HCT116 (cell line): ENCODE measurements at regions not wholly inside any gene's neighbourhood (a gene's known extent, or its start where the extent isn't known, plus 50 kb on each side); places are given as distances from the start of the nearest gene placed in this dataset.

Source experiments
- ATAC-seq: fragments of 200-7000 bp; cut with Tn5 transposase; 2 replicates; pipeline ENCODE4 v1.9.1; 2020; ENCODE audit warnings: mild to moderate bottlenecking, moderate library complexity
- BruUV-seq: library from RNA; stranded (reverse); fragments of 400-500 nt; replicated peaks from 2 replicates; lab custom pipeline; 2021; lab: Mats Ljungman, UMichigan
- CTCF ChIA-PET: fragments of 300-600 bp; sonication (Branson Sonifier 250); formaldehyde crosslinking; loops from one replicate; lab custom pipeline; 2021; ENCODE audit warnings: antibody characterized with exemption; lab: Charles Lee
- POLR2A ChIA-PET: fragments of 300-600, 350-600 bp; sonication (Branson Sonifier 250); formaldehyde crosslinking; loops from one replicate; lab custom pipeline; 2021; ENCODE audit warnings: antibody characterized with exemption; lab: Charles Lee
- RAD21 ChIA-PET, 2 experiments: fragments of 300-600 bp; sonication (Branson Sonifier 250); formaldehyde crosslinking; loops; one replicate each; lab custom pipeline; 2023; ENCODE audit warnings: low total read pairs in 2 of 2; ENCODE audit not compliant: uncharacterized antibody in 2 of 2, unreplicated experiment in 2 of 2, low non-redundant PET in 1 of 2; lab: Charles Lee
- DNase-seq: peaks from one replicate; pipeline ENCODE4 v3.0.0-alpha.2; 2010; ENCODE audit warnings: low read depth, low spot score
- H2AFZ ChIP-seq: fragments of 200-600 bp; shearing (Covaris generic), sonication (generic); 2 replicates; pipeline ENCODE4 v1.6.1; 2017; ENCODE audit warnings: low read depth, mixed run types, mixed read lengths, antibody characterized with exemption, low read length; ENCODE audit not compliant: poor library complexity, severe bottlenecking
- H3K27ac ChIP-seq: 2 replicates; pipeline ENCODE4 v1.5.1; 2012; ENCODE audit warnings: low read depth, low read length
- H3K27me3 ChIP-seq: fragments of 200-600 bp; sonication (generic); 2 replicates; pipeline ENCODE4 v1.6.1; 2016; ENCODE audit warnings: mixed run types, low read length, mixed read lengths; ENCODE audit not compliant: insufficient read depth
- H3K36me3 ChIP-seq, 2 experiments: fragments of 200-500 bp in 1 of 2; fragments of 200-600 bp in 1 of 2; sonication (Bioruptor generic) in 1 of 2; sonication (generic) in 1 of 2; 2 replicates each; pipeline versions ENCODE4 v1.5.1 to v1.6.1; 2014 to 2016; ENCODE audit warnings: low read length in 2 of 2, inconsistent platforms in 1 of 2, mixed read lengths in 1 of 2, mixed run types in 1 of 2; ENCODE audit not compliant: insufficient read depth in 2 of 2, control insufficient read depth in 1 of 2
- H3K4me1 ChIP-seq, 2 experiments: fragments of 200-600 bp in 1 of 2; sonication (generic) in 1 of 2; 2 replicates each; pipeline versions ENCODE4 v1.5.1 to v1.6.1; 2012 to 2017; ENCODE audit warnings: low read length in 2 of 2, inconsistent platforms in 1 of 2, mild to moderate bottlenecking in 1 of 2, mixed read lengths in 1 of 2, mixed run types in 1 of 2, moderate library complexity in 1 of 2; ENCODE audit not compliant: insufficient read depth in 2 of 2, control insufficient read depth in 1 of 2
- H3K4me2 ChIP-seq: fragments of 200-600 bp; sonication (generic); 2 replicates; pipeline ENCODE4 v1.6.1; 2017; ENCODE audit warnings: mixed run types, low read length, mixed read lengths
- H3K4me3 ChIP-seq, 2 experiments: fragments of 200-600 bp in 1 of 2; sonication (generic) in 1 of 2; replicated peaks in 1 of 2; 2 replicates each; pipeline ENCODE4 v1.5.1; 2011 to 2016; ENCODE audit warnings: low read length in 2 of 2, control low read depth in 1 of 2, low read depth in 1 of 2, mild to moderate bottlenecking in 1 of 2, mixed read lengths in 1 of 2, mixed run types in 1 of 2
- H3K79me2 ChIP-seq: fragments of 200-600 bp; sonication (generic); 2 replicates; pipeline ENCODE4 v1.6.1; 2017; ENCODE audit warnings: mild to moderate bottlenecking, mixed run types, low read length, moderate library complexity, mixed read lengths; ENCODE audit not compliant: insufficient read depth
- H3K9ac ChIP-seq: fragments of 200-600 bp; sonication (generic); 2 replicates; pipeline ENCODE4 v1.6.1; 2016; ENCODE audit warnings: low read length, mixed read lengths
- H3K9me2 ChIP-seq: fragments of 200-600 bp; sonication (generic), shearing (Covaris generic); 2 replicates; pipeline ENCODE4 v1.6.1; 2017; ENCODE audit warnings: mixed run types, mild to moderate bottlenecking, moderate library complexity; ENCODE audit not compliant: insufficient read depth
- H3K9me3 ChIP-seq, 2 experiments: fragments of 200-500 bp in 1 of 2; fragments of 200-600 bp in 1 of 2; sonication (Bioruptor generic) in 1 of 2; sonication (generic) in 1 of 2; 2 replicates each; pipeline ENCODE4 v1.6.1; 2014 to 2017; ENCODE audit warnings: low read length in 2 of 2, mixed read lengths in 2 of 2, inconsistent platforms in 1 of 2, low read depth in 1 of 2, mild to moderate bottlenecking in 1 of 2, mixed run types in 1 of 2, moderate library complexity in 1 of 2; ENCODE audit not compliant: control insufficient read depth in 1 of 2, insufficient read depth in 1 of 2
- H4K20me1 ChIP-seq: fragments of 200-600 bp; sonication (generic), shearing (Covaris generic); 2 replicates; pipeline ENCODE4 v1.6.1; 2017; ENCODE audit warnings: mixed run types, mild to moderate bottlenecking, moderate library complexity; ENCODE audit not compliant: insufficient read depth
- CBX3 ChIP-seq: IDR thresholded peaks from 2 replicates; pipeline ENCODE4 v1.6.1; 2012; ENCODE audit warnings: low read depth
- CEBPB ChIP-seq: IDR thresholded peaks from 2 replicates; pipeline ENCODE4 v1.6.1; 2012; ENCODE audit warnings: low read depth
- EGR1 ChIP-seq: IDR thresholded peaks from 2 replicates; pipeline ENCODE4 v1.6.1; 2012; ENCODE audit warnings: low read depth
- ELF1 ChIP-seq: IDR thresholded peaks from 2 replicates; pipeline ENCODE4 v1.6.1; 2012; ENCODE audit warnings: low read depth, borderline replicate concordance
- FOSL1 ChIP-seq: IDR thresholded peaks from 2 replicates; pipeline ENCODE4 v1.6.1; 2012; ENCODE audit warnings: low read depth
- JUND ChIP-seq: IDR thresholded peaks from 2 replicates; pipeline ENCODE4 v1.6.1; 2012
- MAX ChIP-seq: IDR thresholded peaks from 2 replicates; pipeline ENCODE4 v1.6.1; 2012
- POLR2AphosphoS5 ChIP-seq: IDR thresholded peaks from 2 replicates; pipeline ENCODE4 v1.6.1; 2011; ENCODE audit warnings: mild to moderate bottlenecking, low read depth, low read length, moderate library complexity
- SP1 ChIP-seq: IDR thresholded peaks from 2 replicates; pipeline ENCODE4 v1.6.1; 2012; ENCODE audit warnings: low read depth
- SRF ChIP-seq: IDR thresholded peaks from 2 replicates; pipeline ENCODE4 v1.6.1; 2012; ENCODE audit warnings: low read depth
- YY1 ChIP-seq: IDR thresholded peaks from 2 replicates; pipeline ENCODE4 v1.6.1; 2011; ENCODE audit warnings: low read length, low read depth, moderate library complexity, mild to moderate bottlenecking; ENCODE audit not compliant: insufficient replicate concordance; ENCODE audit errors: extremely low read depth
- ZFX ChIP-seq: fragments of 450-650 bp; IDR thresholded peaks from 2 replicates; pipeline ENCODE4 v1.6.1; 2017
- intact Hi-C: fragments of 100-400 bp; cut with micrococcal nuclease; formaldehyde crosslinking; loops from 2 replicates; pipeline ENCODE4 v1.10.0; 2022
- TF ChIP-seq, protein P1 (sequence below): IDR thresholded peaks from 2 replicates; pipeline ENCODE4 v1.6.1; 2011; ENCODE audit warnings: mild to moderate bottlenecking, low read length, moderate library complexity; ENCODE audit not compliant: insufficient replicate concordance; ENCODE audit errors: extremely low read depth
- TF ChIP-seq, protein P2 (sequence below): IDR thresholded peaks from 2 replicates; pipeline ENCODE4 v1.6.1; 2012; ENCODE audit warnings: low read depth

DNA sequence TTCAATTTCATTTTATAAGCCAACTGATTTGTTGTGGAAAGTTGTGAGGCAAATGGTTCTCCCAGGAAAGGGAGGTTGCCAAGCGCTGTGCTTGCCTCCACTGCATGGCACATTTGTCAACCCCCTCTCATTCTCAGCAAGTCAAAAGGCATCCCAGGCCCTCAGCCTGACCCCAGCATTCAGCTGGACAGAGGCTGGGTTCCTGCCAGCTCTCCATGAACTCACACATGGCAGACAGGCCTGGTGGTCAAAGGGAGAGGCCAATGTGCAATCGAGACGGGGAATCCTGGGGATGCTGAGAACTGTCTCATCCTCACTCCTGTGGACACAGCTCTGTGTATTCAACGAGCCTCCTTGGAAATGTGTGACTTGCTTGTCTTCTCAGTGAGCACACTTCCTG, 106.0 kb upstream of the CDH4 start:
- intact Hi-C loops = no loop called here
- no TSS peak for BruUV-seq
- DNase-seq = no peak
- Histone ChIP-seq H3K79me2 (no peaks in the 10 kb centered on the region), H4K20me1 (no peaks in the 10 kb centered on the region), H3K27me3 (no peaks in the 10 kb centered on the region), H3K4me2 (no peak overlapping the region), H3K9me2 (no peaks in the 10 kb centered on the region), H3K4me3 (no peak overlapping the region), H3K9ac (no peak overlapping the region), H3K27ac (no peak overlapping the region), H2AFZ (no peak overlapping the region), H3K36me3 (no peaks in the 10 kb centered on the region), H3K4me1 (no peaks in the 10 kb centered on the region), H3K9me3 (peaks cover 0 to 26% of the 10 kb centered on the region in 2 experiments; a peak in 2 of 4 replicates)
- TF ChIP-seq EGR1 (no peak), CEBPB (no peak), ZFX (no peak), YY1 (no peak), MAX (no peak), POLR2AphosphoS5 (no peak), FOSL1 (no peak), SP1 (no peak), JUND (no peak), CBX3 (no peak), SRF (no peak), ELF1 (no peak)
- TF ChIP-seq, protein P1, sequence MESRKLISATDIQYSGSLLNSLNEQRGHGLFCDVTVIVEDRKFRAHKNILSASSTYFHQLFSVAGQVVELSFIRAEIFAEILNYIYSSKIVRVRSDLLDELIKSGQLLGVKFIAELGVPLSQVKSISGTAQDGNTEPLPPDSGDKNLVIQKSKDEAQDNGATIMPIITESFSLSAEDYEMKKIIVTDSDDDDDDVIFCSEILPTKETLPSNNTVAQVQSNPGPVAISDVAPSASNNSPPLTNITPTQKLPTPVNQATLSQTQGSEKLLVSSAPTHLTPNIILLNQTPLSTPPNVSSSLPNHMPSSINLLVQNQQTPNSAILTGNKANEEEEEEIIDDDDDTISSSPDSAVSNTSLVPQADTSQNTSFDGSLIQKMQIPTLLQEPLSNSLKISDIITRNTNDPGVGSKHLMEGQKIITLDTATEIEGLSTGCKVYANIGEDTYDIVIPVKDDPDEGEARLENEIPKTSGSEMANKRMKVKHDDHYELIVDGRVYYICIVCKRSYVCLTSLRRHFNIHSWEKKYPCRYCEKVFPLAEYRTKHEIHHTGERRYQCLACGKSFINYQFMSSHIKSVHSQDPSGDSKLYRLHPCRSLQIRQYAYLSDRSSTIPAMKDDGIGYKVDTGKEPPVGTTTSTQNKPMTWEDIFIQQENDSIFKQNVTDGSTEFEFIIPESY = no peak
- TF ChIP-seq, protein P2, sequence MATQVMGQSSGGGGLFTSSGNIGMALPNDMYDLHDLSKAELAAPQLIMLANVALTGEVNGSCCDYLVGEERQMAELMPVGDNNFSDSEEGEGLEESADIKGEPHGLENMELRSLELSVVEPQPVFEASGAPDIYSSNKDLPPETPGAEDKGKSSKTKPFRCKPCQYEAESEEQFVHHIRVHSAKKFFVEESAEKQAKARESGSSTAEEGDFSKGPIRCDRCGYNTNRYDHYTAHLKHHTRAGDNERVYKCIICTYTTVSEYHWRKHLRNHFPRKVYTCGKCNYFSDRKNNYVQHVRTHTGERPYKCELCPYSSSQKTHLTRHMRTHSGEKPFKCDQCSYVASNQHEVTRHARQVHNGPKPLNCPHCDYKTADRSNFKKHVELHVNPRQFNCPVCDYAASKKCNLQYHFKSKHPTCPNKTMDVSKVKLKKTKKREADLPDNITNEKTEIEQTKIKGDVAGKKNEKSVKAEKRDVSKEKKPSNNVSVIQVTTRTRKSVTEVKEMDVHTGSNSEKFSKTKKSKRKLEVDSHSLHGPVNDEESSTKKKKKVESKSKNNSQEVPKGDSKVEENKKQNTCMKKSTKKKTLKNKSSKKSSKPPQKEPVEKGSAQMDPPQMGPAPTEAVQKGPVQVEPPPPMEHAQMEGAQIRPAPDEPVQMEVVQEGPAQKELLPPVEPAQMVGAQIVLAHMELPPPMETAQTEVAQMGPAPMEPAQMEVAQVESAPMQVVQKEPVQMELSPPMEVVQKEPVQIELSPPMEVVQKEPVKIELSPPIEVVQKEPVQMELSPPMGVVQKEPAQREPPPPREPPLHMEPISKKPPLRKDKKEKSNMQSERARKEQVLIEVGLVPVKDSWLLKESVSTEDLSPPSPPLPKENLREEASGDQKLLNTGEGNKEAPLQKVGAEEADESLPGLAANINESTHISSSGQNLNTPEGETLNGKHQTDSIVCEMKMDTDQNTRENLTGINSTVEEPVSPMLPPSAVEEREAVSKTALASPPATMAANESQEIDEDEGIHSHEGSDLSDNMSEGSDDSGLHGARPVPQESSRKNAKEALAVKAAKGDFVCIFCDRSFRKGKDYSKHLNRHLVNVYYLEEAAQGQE = no peak
- ATAC-seq = no peak
- ChIA-PET RAD21 (no interaction called here), POLR2A (no interaction called here), CTCF (no interaction called here)
